ENCODE measurements at regions not wholly inside any gene's neighbourhood (a gene's known extent, or its start where the extent isn't known, plus 50 kb on each side); places are given as distances from the start of the nearest gene placed in this dataset.

DNA sequence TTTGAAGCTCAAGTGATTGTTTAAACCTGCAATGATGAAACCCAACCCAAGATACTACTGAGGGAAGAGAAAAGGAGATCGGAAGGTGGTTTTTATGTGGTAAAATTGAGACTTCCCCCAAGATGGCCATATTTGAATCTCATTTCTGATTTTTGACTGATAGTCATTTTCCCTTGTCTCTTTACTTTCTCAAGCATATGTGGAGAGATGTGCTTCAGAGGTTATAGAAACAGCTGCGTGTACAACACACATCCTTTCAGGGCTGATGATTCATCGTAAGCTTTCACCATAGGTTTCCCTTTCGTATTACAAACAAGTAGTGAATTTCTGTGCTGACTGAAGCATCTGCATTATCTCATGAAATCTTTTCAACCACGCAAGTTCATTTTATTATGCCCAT is 276.2 kb downstream of the EMP1 start:
- H3K36me3 ChIP-seq (replicated peaks; ENCODE audit: insufficient read depth, low read depth), result no peaks in the 10 kb centered on the region
- H3K27me3 ChIP-seq, result no peaks in the 10 kb centered on the region
- H2AFZ ChIP-seq, result no peak overlapping the region
- no peaks in the 10 kb centered on the region for H3K9me3 ChIP-seq (ENCODE audit: low read depth)
- no peaks in the 10 kb centered on the region for H3K4me1 ChIP-seq (ENCODE audit: insufficient read depth)
- no peaks in the 10 kb centered on the region for H3K79me2 ChIP-seq
- 72% methylated on average over 5 of the region's 5 CpGs for WGBS (ENCODE audit: low lambda C conversion rate, missing lambda C conversion rate)
- DNase-seq (ENCODE audit: low spot score), result peak; percentile 27
- H3K4me2 ChIP-seq, result no peak overlapping the region
- H3K4me3 ChIP-seq, result no peak overlapping the region
- H3K9me2 ChIP-seq (replicated peaks; ENCODE audit: insufficient read depth), result no peaks in the 10 kb centered on the region
- H4K20me1 ChIP-seq (ENCODE audit: insufficient read depth, poor library complexity, severe bottlenecking), result no peaks in the 10 kb centered on the region
- no peak overlapping the region for H3K27ac ChIP-seq
- TF ChIP-seq, protein P1, sequence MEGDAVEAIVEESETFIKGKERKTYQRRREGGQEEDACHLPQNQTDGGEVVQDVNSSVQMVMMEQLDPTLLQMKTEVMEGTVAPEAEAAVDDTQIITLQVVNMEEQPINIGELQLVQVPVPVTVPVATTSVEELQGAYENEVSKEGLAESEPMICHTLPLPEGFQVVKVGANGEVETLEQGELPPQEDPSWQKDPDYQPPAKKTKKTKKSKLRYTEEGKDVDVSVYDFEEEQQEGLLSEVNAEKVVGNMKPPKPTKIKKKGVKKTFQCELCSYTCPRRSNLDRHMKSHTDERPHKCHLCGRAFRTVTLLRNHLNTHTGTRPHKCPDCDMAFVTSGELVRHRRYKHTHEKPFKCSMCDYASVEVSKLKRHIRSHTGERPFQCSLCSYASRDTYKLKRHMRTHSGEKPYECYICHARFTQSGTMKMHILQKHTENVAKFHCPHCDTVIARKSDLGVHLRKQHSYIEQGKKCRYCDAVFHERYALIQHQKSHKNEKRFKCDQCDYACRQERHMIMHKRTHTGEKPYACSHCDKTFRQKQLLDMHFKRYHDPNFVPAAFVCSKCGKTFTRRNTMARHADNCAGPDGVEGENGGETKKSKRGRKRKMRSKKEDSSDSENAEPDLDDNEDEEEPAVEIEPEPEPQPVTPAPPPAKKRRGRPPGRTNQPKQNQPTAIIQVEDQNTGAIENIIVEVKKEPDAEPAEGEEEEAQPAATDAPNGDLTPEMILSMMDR (IDR thresholded peaks at IDR 0.05; ENCODE audit: poor library complexity), result no peak
- TF ChIP-seq EZH2phosphoT487 (IDR thresholded peaks at IDR 0.05; ENCODE audit: low read depth, severe bottlenecking, unreplicated experiment) (no peak), EZH2 (IDR thresholded peaks at IDR 0.05; ENCODE audit: borderline replicate concordance) (no peak)

DNA sequence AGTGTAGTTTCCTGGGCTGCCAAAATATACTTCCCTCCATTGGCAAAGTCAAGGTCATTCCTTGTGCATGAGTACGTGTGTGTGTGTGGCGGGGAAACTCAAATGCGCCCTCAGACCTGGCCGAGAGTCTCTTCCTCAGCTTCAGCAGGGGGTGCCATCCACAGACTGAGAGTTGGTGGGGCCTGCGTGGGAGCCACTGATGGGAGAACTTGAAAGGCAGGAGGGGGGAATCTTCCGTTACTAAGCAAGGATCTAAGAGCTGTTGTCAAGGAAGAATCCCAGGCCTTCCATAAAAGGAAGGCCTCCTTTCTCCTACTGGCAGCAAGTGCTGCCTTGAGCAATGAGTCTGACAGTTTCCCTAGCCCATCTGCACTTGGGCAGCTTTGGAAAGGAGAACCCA is 274.9 kb downstream of the EMP1 start:
- Histone ChIP-seq H3K36me3 (replicated peaks; ENCODE audit: insufficient read depth, low read depth) (no peaks in the 10 kb centered on the region), H4K20me1 (ENCODE audit: insufficient read depth, poor library complexity, severe bottlenecking) (no peaks in the 10 kb centered on the region), H3K27ac (no peak overlapping the region), H3K4me1 (ENCODE audit: insufficient read depth) (no peaks in the 10 kb centered on the region), H3K79me2 (no peaks in the 10 kb centered on the region), H3K27me3 (no peaks in the 10 kb centered on the region), H3K9me2 (replicated peaks; ENCODE audit: insufficient read depth) (no peaks in the 10 kb centered on the region), H3K4me3 (no peak overlapping the region), H3K9me3 (ENCODE audit: low read depth) (no peaks in the 10 kb centered on the region), H2AFZ (no peak overlapping the region), H3K4me2 (no peak overlapping the region)
- 97% methylated on average over 6 of the region's 6 CpGs for WGBS (ENCODE audit: low lambda C conversion rate, missing lambda C conversion rate)
- TF ChIP-seq, protein P1 (IDR thresholded peaks at IDR 0.05; ENCODE audit: poor library complexity), result no peak
- TF ChIP-seq EZH2 (IDR thresholded peaks at IDR 0.05; ENCODE audit: borderline replicate concordance) (no peak), EZH2phosphoT487 (IDR thresholded peaks at IDR 0.05; ENCODE audit: low read depth, severe bottlenecking, unreplicated experiment) (no peak)
- no peak for DNase-seq (ENCODE audit: low spot score)

DNA sequence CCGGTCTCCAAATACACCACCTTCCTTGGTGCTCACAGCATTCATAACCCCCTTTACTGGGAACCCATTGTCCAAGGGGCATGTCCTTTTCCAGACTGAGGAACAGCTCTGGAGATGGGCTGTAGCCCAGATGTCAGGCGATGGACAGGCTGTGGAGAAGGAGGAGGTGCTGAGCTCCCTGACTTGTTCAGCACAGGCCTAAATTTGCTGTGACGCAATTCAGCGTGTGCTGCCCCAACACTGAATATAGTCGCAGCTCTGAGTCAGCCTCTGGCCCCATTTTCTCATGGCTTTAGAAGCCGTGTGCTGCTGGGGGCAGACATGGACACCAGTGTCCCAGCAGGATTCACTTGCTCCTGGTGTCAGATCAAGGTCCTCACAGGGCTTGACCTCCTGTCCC is 269.1 kb downstream of the EMP1 start:
- no peak overlapping the region for H3K27ac ChIP-seq
- no peaks in the 10 kb centered on the region for H3K27me3 ChIP-seq
- H2AFZ ChIP-seq, result no peak overlapping the region
- no peak for DNase-seq (ENCODE audit: low spot score)
- no peaks in the 10 kb centered on the region for H3K36me3 ChIP-seq (replicated peaks; ENCODE audit: insufficient read depth, low read depth)
- H3K9me2 ChIP-seq (replicated peaks; ENCODE audit: insufficient read depth), result no peaks in the 10 kb centered on the region
- 85% methylated on average over 6 of the region's 6 CpGs for WGBS (ENCODE audit: low lambda C conversion rate, missing lambda C conversion rate)
- no peaks in the 10 kb centered on the region for H3K4me1 ChIP-seq (ENCODE audit: insufficient read depth)
- H3K4me2 ChIP-seq, result no peak overlapping the region
- H3K9me3 ChIP-seq (ENCODE audit: low read depth), result no peaks in the 10 kb centered on the region
- H4K20me1 ChIP-seq (ENCODE audit: insufficient read depth, poor library complexity, severe bottlenecking), result no peaks in the 10 kb centered on the region
- no peaks in the 10 kb centered on the region for H3K79me2 ChIP-seq
- TF ChIP-seq EZH2phosphoT487 (IDR thresholded peaks at IDR 0.05; ENCODE audit: low read depth, severe bottlenecking, unreplicated experiment) (no peak), EZH2 (IDR thresholded peaks at IDR 0.05; ENCODE audit: borderline replicate concordance) (no peak)
- TF ChIP-seq, protein P1 (IDR thresholded peaks at IDR 0.05; ENCODE audit: poor library complexity), result no peak
- no peak overlapping the region for H3K4me3 ChIP-seq

GRCh38 chr12:13463189-13463588 is 266.7 kb downstream of the EMP1 start:
- Histone ChIP-seq H2AFZ (no peak overlapping the region), H3K4me3 (no peak overlapping the region), H3K27ac (no peak overlapping the region), H3K36me3 (replicated peaks; ENCODE audit: insufficient read depth, low read depth) (no peaks in the 10 kb centered on the region), H3K9me3 (ENCODE audit: low read depth) (no peaks in the 10 kb centered on the region), H3K4me1 (ENCODE audit: insufficient read depth) (no peaks in the 10 kb centered on the region), H3K9me2 (replicated peaks; ENCODE audit: insufficient read depth) (no peaks in the 10 kb centered on the region), H4K20me1 (ENCODE audit: insufficient read depth, poor library complexity, severe bottlenecking) (no peaks in the 10 kb centered on the region), H3K27me3 (no peaks in the 10 kb centered on the region), H3K79me2 (no peaks in the 10 kb centered on the region), H3K4me2 (no peak overlapping the region)
- TF ChIP-seq EZH2phosphoT487 (IDR thresholded peaks at IDR 0.05; ENCODE audit: low read depth, severe bottlenecking, unreplicated experiment) (no peak), EZH2 (IDR thresholded peaks at IDR 0.05; ENCODE audit: borderline replicate concordance) (no peak)
- TF ChIP-seq, protein P1 (IDR thresholded peaks at IDR 0.05; ENCODE audit: poor library complexity), result no peak
- DNase-seq (ENCODE audit: low spot score), result no peak
- WGBS (ENCODE audit: low lambda C conversion rate, missing lambda C conversion rate), result 80% methylated on average over 2 of the region's 2 CpGs
